ENCODE measurements at regions not wholly inside any gene's neighbourhood (a gene's known extent, or its start where the extent isn't known, plus 50 kb on each side); places are given as distances from the start of the nearest gene placed in this dataset.

- ChIA-PET POLR2A (no interaction called here), CTCF (ENCODE audit: low intra/inter-chr PET ratio) (no interaction called here)
- Histone ChIP-seq H3K4me3 (no peak overlapping the region), H3K27me3 (ENCODE audit: control insufficient read depth in 2 of 2, insufficient read depth in 2 of 2, low read length in 2 of 2) (no peaks in the 10 kb centered on the region), H3K9me1 (ENCODE audit: control insufficient read depth, insufficient read depth, low read length) (no peaks in the 10 kb centered on the region), H2AFZ (ENCODE audit: low read depth, low read length) (no peak overlapping the region), H3K9ac (ENCODE audit: insufficient read depth in 1 of 2, low read depth in 2 of 2, low read length in 2 of 2) (no peak overlapping the region), H4K20me1 (replicated peaks; ENCODE audit: control insufficient read depth, insufficient read depth, low read length) (no peaks in the 10 kb centered on the region; the same call in 1 of the 2 replicates), H3K4me1 (replicated peaks in 1 of 2; ENCODE audit: control insufficient read depth in 2 of 2, insufficient read depth in 2 of 2, low read length in 2 of 2) (no peaks in the 10 kb centered on the region), H3K9me3 (replicated peaks; ENCODE audit: control insufficient read depth, insufficient read depth, low read depth, low read length) (no peaks in the 10 kb centered on the region), H3K27ac (ENCODE audit: extremely low read depth, low read depth, low read length) (no peak overlapping the region), H3K4me2 (ENCODE audit: insufficient read depth, low read length) (no peak overlapping the region), H3K79me2 (ENCODE audit: control insufficient read depth, insufficient read depth, low read length) (no peaks in the 10 kb centered on the region), H3K36me3 (ENCODE audit: control insufficient read depth, insufficient read depth, low read length) (no peaks in the 10 kb centered on the region)
- FAIRE-seq: no peak
- no peak for DNase-seq (ENCODE audit: extremely low read depth in 1 of 4, low spot score in 3 of 4)
- BruUV-seq (replicated peaks): no TSS peak
- intact Hi-C loops (cut with micrococcal nuclease): no loop called here
- WGBS (ENCODE audit: insufficient coverage, low coverage, missing lambda C conversion rate): 0% methylated on average over 1 of the region's 1 CpG
- no peak for TF ChIP-seq CBFA2T3 (IDR thresholded peaks at IDR 0.05)
- in situ Hi-C loops (cut with MboI): no loop called here
- ATAC-seq: no peak
Measured at GRCh38 chr1:164953098-164953497, 394.1 kb downstream of the PBX1 start.

DNA sequence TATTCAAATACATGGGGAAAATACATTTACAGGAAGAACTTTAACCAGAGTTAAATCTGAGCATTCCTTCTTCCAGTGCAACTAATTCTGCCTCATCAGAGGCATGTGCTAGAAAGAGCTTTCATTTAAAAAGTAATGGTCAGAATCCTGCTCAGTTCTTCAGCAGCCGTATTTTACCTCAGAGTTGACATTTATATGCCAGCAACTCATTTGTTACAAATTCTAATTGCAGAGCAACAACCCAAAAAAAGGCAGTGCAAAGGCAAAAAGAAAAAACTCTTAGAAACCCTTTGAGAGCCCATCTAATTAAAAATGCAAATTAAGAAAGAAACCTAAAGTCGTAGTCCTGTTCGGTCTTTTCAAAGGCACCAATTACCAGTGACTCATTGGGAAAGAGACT lies 392.5 kb downstream of the PBX1 start:
- BruUV-seq (replicated peaks): no TSS peak
- POLR2A ChIA-PET: interaction anchor here (1.0 kb wide), 1 partner anchor 19 kb away, joined by 4 read pairs; no protein-coding TSS in a partner anchor
- H3K27me3 ChIP-seq (ENCODE audit: control insufficient read depth in 2 of 2, insufficient read depth in 2 of 2, low read length in 2 of 2): no peaks in the 10 kb centered on the region
- ATAC-seq (no peak), DNase-seq (ENCODE audit: extremely low read depth in 1 of 4, low spot score in 3 of 4) (no peak), FAIRE-seq (no peak)
- H3K4me1 ChIP-seq (replicated peaks in 1 of 2; ENCODE audit: control insufficient read depth in 2 of 2, insufficient read depth in 2 of 2, low read length in 2 of 2): no peaks in the 10 kb centered on the region
- no peaks in the 10 kb centered on the region for H3K36me3 ChIP-seq (ENCODE audit: control insufficient read depth, insufficient read depth, low read length)
- CTCF ChIA-PET (ENCODE audit: low intra/inter-chr PET ratio): no interaction called here
- in situ Hi-C loops (cut with MboI) (no loop called here), intact Hi-C loops (cut with micrococcal nuclease) (no loop called here)
- H4K20me1 ChIP-seq (replicated peaks; ENCODE audit: control insufficient read depth, insufficient read depth, low read length): no peaks in the 10 kb centered on the region; the same call in 1 of the 2 replicates
- H3K27ac ChIP-seq (ENCODE audit: extremely low read depth, low read depth, low read length): no peak overlapping the region
- no peak overlapping the region for H3K4me3 ChIP-seq
- TF ChIP-seq, protein P1, sequence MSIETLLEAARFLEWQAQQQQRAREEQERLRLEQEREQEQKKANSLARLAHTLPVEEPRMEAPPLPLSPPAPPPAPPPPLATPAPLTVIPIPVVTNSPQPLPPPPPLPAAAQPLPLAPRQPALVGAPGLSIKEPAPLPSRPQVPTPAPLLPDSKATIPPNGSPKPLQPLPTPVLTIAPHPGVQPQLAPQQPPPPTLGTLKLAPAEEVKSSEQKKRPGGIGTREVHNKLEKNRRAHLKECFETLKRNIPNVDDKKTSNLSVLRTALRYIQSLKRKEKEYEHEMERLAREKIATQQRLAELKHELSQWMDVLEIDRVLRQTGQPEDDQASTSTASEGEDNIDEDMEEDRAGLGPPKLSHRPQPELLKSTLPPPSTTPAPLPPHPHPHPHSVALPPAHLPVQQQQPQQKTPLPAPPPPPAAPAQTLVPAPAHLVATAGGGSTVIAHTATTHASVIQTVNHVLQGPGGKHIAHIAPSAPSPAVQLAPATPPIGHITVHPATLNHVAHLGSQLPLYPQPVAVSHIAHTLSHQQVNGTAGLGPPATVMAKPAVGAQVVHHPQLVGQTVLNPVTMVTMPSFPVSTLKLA (conservative IDR thresholded peaks at IDR 0.05): no peak
- TF ChIP-seq RAD21 (CRISPR knock-in tag; conservative IDR thresholded peaks at IDR 0.05 in 1 of 2, IDR thresholded peaks at IDR 0.05 in 1 of 2) (no peak), ARID3B (CRISPR knock-in tag; IDR thresholded peaks at IDR 0.05; ENCODE audit: borderline replicate concordance) (no peak)
- H2AFZ ChIP-seq (ENCODE audit: low read depth, low read length): no peak overlapping the region
- no peaks in the 10 kb centered on the region for H3K9me1 ChIP-seq (ENCODE audit: control insufficient read depth, insufficient read depth, low read length)
- no peak overlapping the region for H3K9ac ChIP-seq (ENCODE audit: insufficient read depth in 1 of 2, low read depth in 2 of 2, low read length in 2 of 2)
- 0% methylated on average over 3 of the region's 3 CpGs for WGBS (ENCODE audit: insufficient coverage, low coverage, missing lambda C conversion rate)
- H3K4me2 ChIP-seq (ENCODE audit: insufficient read depth, low read length): no peak overlapping the region
- H3K9me3 ChIP-seq (replicated peaks; ENCODE audit: control insufficient read depth, insufficient read depth, low read depth, low read length): no peaks in the 10 kb centered on the region
- H3K79me2 ChIP-seq (ENCODE audit: control insufficient read depth, insufficient read depth, low read length): no peaks in the 10 kb centered on the region
